WERI-Rb-1 (cell line): ENCODE measurements at regions not wholly inside any gene's neighbourhood (a gene's known extent, or its start where the extent isn't known, plus 50 kb on each side); places are given as distances from the start of the nearest gene placed in this dataset.

Experiments
- DNase-seq: peaks from one replicate; pipeline ENCODE4 v3.0.0-alpha.2; 2020
- H3K27ac ChIP-seq: fragments of 250-450 bp; sonication (Bioruptor Pico); 2 replicates; pipeline ENCODE4 v1.5.1; 2020; ENCODE audit warnings: mild to moderate bottlenecking, moderate library complexity
- H3K27me3 ChIP-seq: fragments of 250-450 bp; sonication (Bioruptor Pico); 2 replicates; pipeline ENCODE4 v1.5.1; 2021; ENCODE audit warnings: mild to moderate bottlenecking, low read depth, moderate library complexity; ENCODE audit not compliant: insufficient read depth, severe bottlenecking
- H3K36me3 ChIP-seq: fragments of 250-450 bp; sonication (Bioruptor Pico); 2 replicates; pipeline ENCODE4 v1.5.1; 2020; ENCODE audit warnings: mild to moderate bottlenecking, moderate library complexity
- H3K4me3 ChIP-seq: 2 replicates; pipeline ENCODE4 v1.5.1; 2011; ENCODE audit warnings: low read depth, mild to moderate bottlenecking, control low read depth, low read length
- H3K9me3 ChIP-seq: fragments of 250-450 bp; sonication (Bioruptor Pico); 2 replicates; pipeline ENCODE4 v1.5.1; 2021; ENCODE audit warnings: mild to moderate bottlenecking, moderate library complexity; ENCODE audit not compliant: severe bottlenecking
- TF ChIP-seq, protein P1 (sequence below): IDR thresholded peaks from 2 replicates; pipeline ENCODE4 v1.5.1; 2011; ENCODE audit warnings: low read depth, mild to moderate bottlenecking, control low read depth, inconsistent platforms, low read length

GRCh38 chr5:30663536-30663935 lies 530.0 kb upstream of the CDH6 start:
- DNase-seq: no peak
- Histone ChIP-seq H3K9me3 (no peaks in the 10 kb centered on the region), H3K27ac (no peak overlapping the region), H3K4me3 (no peak overlapping the region), H3K36me3 (no peaks in the 10 kb centered on the region), H3K27me3 (no peaks in the 10 kb centered on the region)
- TF ChIP-seq, protein P1, sequence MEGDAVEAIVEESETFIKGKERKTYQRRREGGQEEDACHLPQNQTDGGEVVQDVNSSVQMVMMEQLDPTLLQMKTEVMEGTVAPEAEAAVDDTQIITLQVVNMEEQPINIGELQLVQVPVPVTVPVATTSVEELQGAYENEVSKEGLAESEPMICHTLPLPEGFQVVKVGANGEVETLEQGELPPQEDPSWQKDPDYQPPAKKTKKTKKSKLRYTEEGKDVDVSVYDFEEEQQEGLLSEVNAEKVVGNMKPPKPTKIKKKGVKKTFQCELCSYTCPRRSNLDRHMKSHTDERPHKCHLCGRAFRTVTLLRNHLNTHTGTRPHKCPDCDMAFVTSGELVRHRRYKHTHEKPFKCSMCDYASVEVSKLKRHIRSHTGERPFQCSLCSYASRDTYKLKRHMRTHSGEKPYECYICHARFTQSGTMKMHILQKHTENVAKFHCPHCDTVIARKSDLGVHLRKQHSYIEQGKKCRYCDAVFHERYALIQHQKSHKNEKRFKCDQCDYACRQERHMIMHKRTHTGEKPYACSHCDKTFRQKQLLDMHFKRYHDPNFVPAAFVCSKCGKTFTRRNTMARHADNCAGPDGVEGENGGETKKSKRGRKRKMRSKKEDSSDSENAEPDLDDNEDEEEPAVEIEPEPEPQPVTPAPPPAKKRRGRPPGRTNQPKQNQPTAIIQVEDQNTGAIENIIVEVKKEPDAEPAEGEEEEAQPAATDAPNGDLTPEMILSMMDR: no peak

- Histone ChIP-seq H3K27me3 (no peaks in the 10 kb centered on the region), H3K4me3 (no peak overlapping the region), H3K9me3 (no peaks in the 10 kb centered on the region), H3K27ac (no peak overlapping the region), H3K36me3 (no peaks in the 10 kb centered on the region)
- DNase-seq: no peak
- TF ChIP-seq, protein P1: no peak
These were observed 531.1 kb upstream of the CDH6 start for GRCh38 chr5:30662373-30662772.

DNA sequence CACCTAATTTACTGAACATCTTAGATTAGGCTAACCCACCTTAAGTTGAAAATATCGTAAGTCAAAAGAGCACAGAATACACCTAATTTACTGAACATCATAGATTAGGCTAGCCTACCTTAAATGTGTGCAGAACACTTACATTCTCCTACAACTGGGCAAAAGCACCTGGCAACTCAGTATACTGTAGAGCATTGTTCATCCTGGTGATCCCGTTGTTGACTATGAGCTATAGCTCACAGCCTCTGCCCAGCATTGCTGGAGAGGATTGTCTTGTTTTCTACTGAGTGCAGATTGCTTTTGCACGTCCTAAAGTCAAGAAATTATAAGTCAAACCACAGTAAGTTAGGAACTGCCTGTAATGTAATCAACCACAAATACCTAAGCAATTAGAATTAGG lies 531.8 kb upstream of the CDH6 start:
- no peaks in the 10 kb centered on the region for H3K36me3 ChIP-seq
- DNase-seq: no peak
- TF ChIP-seq, protein P1: no peak
- no peak overlapping the region for H3K27ac ChIP-seq
- no peaks in the 10 kb centered on the region for H3K27me3 ChIP-seq
- H3K4me3 ChIP-seq: no peak overlapping the region
- H3K9me3 ChIP-seq: no peaks in the 10 kb centered on the region

DNA sequence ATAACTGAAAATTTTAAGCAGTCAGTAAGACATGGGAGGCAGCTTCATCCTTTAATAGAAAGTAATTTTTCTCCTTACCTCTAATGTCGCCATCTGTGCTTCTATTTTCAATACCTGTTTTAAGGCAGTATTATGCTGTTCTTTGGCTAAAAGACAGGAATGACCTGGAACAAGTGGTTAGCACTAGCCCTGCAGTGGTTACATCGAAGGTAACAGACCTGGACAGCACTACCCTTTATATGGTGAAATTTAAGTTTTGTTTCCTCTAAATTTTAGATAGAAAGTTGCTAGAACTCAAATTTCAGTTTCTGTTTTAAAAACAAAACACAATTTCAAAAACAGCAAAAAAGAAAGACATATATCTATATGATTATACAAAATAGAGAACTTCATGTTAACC lies 534.1 kb upstream of the CDH6 start:
- H3K9me3 ChIP-seq: no peaks in the 10 kb centered on the region
- H3K4me3 ChIP-seq: no peak overlapping the region
- H3K27me3 ChIP-seq: no peaks in the 10 kb centered on the region
- H3K27ac ChIP-seq: no peak overlapping the region
- no peak for DNase-seq
- no peaks in the 10 kb centered on the region for H3K36me3 ChIP-seq
- TF ChIP-seq, protein P1: no peak

DNA sequence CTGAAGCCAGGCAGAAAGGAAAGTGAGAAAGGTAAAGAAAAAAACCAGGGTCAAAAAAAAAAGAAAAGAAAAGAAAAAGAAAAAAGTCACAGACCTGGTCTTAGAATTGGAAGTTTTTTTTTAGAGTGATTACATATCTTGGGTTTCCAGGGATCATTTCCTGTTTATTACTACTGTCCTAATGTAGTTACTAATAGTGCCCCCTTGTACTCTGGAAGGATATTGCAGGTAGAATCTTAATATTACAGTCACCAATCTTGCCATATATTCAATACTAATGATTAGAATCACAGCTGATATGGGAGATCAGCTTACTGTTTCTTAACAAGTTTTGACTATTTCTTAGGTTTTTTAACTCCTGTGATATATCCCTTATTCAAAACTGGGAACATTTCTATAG lies 543.2 kb upstream of the CDH6 start:
- TF ChIP-seq, protein P1: no peak
- Histone ChIP-seq H3K27me3 (no peaks in the 10 kb centered on the region), H3K9me3 (no peaks in the 10 kb centered on the region), H3K36me3 (no peaks in the 10 kb centered on the region), H3K4me3 (no peak overlapping the region), H3K27ac (no peak overlapping the region)
- DNase-seq: no peak

GRCh38 chr5:30638899-30639298 lies 554.6 kb upstream of the CDH6 start:
- H3K9me3 ChIP-seq: peaks cover 5% of the 10 kb centered on the region
- TF ChIP-seq, protein P1: no peak
- H3K36me3 ChIP-seq: no peaks in the 10 kb centered on the region
- no peak overlapping the region for H3K27ac ChIP-seq
- no peaks in the 10 kb centered on the region for H3K27me3 ChIP-seq
- DNase-seq: no peak
- no peak overlapping the region for H3K4me3 ChIP-seq
